Activated T-cell treated with anti-CD3 and anti-CD28 coated beads for 24 hours (primary cell): ENCODE measurements at regions not wholly inside any gene's neighbourhood (a gene's known extent, or its start where the extent isn't known, plus 50 kb on each side); places are given as distances from the start of the nearest gene placed in this dataset.
"Not testable (repeated sequence)": the region's sequence is repeated elsewhere in the genome, so short reads cannot be mapped to it uniquely, and the experiment has no call there.

Experiments used
- DNase-seq: peaks from one replicate; pipeline ENCODE4 v3.0.0-alpha.2; 2020; ENCODE audit warnings: low read depth

DNA sequence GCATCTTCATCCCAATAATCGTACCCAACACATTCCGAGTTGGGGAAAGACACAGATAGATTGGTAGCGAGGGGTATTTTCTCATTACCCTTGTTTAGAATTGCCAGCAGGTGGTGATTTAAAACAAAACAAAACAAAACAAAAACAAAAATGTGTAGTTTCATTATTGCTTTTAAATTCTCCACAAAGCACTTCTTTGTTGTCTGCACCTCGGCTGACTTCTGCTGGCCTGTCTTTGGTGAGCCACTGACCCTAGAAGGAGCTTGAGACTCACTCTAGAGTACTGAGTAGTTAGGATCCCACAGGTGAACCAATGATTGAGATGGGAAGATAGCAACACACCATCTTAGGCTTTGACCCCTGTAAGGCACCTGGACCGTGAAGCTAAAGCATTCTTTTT, 105.4 kb upstream of the BET1 start:
- DNase-seq: no peak

DNA sequence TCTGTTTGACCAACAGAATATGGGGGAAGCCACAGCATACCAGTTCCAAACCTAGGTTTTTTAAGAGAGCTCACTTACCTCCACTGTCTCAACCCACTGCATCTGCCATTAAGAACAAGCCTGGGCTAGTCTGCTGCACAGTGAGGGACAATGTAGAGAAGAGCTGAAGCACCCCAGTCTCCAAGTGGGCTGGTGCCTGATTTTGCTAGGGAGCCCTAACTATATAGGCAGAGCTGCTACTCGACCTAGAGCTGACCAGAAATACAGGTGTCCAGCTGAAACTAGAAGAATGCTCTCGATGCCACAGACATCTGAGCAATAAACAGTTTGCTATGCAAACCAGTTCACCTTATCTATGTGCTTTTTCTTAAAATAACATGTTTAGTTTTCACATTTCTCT, 106.9 kb upstream of the BET1 start:
- no peak for DNase-seq

DNA sequence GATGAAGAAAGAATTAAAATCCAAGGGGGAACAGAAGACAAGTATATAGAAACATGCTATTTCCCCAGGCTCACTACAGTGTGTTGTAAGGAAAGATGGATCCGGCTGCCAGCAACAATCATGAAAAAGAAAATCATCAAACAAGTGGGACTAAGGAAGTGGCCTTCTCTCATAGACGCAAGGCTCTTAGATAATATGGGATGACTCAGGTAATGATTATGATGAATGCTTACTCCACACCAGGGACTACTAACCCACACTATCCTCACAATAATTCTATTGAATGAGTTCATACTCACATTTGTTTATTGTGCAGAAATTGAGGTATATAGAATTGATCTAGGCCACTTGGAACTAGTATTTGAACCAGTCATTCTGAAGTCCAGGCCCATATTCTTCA, 111.2 kb upstream of the BET1 start:
- no peak for DNase-seq

DNA sequence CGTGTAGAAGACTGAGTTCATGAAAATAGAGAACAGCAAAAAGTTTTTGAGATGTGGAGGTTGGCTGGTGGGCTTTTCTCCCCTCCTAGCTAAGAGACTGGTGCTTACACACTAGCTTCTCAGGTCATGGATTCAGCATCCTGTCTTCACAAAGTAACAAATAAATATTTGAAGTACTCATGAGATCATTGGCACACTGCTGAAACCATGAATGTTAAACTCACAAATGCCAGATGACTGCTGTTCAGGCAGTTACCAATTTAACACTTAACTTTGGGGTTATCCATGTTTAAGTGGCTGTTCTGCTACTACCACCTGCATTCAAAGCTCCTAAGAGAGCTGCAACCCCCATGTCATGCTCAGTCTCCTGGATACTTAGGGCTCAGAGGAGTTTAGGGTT, 119.0 kb upstream of the BET1 start:
- DNase-seq: no peak

DNA sequence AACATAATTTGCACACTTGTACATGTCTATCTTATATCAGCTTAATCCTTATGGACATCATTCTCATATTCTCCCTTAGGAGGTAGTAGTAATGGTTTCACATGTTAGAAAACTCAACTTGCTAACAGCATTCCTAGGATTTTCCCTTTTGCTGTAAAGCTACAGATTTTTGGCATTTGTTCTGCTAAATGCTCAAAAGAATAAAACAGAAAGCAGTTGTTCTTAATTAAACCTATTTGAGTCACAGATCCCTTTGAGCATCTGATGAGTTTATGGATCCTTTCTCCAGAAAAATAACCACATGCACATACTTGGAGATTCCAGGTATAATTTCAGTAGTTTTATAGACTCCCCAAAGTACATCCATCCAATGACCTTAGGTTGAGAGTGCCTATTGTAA, 122.9 kb upstream of the BET1 start:
- DNase-seq: no peak

DNA sequence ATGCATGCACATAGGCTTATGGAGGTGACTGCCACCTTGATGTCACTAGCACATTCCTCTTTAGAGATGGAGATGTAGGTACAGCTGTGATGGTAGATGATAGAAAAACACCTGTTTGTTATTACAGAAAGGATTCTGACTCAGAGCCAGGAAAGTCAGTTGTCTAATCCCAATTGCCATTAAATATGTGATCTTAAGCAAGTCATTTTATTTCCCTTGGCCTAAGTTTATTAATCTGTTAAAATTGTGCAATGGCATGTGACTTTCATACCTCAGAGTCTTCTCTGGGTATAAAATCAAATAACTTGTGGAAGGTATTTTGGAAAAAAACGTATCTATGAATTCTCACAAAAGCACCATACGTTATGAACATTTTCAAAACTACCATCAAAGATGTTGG, 123.9 kb upstream of the BET1 start:
- no peak for DNase-seq

DNA sequence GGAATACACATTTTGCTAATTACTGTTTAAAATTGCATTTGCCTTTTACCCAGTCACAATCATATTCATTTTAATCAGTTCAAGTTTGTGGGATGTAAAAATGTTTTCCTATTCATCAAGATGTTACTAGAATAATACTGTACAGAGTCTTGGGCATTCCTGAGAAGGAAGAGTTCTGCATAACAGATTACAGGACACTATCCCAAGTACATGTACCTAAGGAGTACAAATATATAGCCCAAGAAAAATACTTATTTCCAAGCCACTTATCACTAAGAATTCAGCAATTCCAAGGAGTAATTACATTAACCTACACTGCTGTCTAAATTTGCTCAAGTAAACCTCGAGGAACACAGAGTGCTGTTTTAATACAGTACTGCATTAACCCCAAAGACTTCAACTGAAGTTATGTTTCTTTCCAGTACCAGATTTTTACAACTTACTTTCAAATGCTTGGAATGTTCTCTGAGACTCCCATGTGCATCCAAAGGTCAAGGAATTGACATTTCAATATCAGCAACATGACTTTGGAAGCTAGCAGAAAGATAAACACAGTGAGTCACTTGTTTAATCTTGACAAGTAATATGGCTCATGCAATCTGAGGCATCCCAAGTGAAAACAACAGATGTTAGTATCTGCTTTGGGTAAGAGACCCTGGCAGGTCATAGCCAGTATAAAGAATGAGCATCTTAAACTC, 125.4 kb upstream of the BET1 start:
- no peak for DNase-seq

DNA sequence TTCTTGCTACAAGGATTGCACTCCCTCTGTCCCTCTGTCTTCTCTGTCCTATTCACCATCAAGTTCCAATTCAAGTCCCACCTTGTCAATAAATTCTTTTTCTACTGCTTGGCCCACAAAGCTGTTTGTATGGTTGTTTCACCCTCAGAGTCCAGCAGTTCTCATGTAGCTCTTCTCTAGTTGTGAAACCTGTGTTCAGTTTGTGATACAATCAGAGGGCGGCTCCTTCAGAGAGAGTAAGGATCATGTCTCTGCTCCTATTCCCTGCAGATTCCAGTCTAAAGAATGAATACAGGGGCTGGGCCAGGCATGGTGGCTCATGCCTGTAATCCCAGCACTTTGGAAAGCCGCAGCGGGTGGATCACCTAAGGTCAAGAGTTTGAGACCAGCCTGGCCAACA, 126.6 kb upstream of the BET1 start:
- DNase-seq: no peak

DNA sequence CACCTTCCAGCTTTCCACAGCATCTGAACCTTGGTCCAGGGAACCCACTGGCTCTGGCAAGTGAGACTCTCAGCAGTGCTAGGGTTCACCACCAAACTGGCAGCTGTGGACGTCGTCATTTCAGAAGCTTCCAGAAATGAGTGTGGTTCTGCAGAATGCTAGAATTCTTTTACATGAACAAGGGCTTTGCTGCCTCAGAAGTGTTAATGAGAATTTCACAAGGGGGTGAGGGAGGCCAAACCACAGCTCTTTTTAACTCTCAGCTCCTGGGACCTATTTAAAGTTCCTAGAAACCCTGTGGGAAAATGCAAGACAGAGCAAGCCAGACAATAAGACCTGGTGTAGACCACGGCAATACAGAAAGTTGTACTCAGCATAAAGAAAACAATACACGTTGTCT, 129.3 kb upstream of the BET1 start:
- no peak for DNase-seq

DNA sequence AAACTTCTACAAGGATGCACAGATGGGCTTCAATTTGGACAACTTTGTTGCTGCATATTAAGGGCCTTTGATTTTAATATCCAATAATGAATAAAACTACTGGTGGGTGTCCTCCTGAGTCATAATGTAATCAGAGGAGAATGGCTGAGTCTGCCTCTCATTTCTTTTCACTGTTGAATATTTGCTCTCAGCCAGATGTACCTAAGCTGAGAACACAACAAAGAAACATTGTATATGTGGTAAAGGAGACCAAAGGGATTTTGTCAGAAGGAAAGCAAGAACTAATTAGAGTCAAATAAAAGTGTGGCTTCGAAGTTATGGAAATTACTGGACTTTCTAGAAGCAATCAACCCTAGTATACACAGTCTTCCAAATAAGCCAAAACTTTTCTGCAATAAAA, 131.0 kb upstream of the BET1 start:
- DNase-seq: no peak

DNA sequence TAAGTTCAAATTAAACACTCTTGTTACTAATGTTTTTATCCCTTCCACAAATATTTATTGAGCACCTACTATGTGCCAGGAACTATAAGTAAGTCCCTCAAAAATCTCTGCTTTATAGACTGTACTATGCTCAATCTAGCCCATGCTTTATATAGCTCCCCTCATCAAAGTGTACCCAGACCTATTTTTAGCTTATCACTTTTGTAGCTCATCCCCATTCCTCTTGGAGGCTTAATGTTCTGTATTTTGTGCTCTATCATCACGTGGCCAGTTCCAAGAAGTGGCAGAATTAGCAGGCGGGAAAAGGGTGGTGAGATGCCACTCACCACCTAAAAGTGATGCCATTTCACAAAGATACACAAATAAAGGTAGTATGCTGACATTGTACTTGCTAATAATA, 138.1 kb upstream of the BET1 start:
- DNase-seq: no peak

DNA sequence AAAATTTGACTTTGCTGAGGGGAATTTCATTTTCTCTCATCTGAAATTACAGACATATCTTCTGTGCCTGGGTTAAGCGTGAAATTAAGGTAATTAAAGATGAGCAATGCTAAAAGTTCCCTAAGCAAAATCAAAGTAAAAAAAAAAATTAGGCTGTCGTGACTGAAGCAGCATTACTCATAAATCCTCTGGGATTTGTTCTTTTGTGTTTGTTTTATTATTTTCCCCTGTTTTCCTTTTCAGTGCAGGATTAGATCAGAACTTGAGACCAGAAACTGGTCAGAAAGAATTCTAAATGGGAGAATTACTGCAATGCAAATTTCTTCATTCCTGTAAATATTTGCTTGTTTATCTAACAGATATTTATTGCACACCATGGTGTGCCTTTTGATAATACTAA, 141.4 kb upstream of the BET1 start:
- no peak for DNase-seq

DNA sequence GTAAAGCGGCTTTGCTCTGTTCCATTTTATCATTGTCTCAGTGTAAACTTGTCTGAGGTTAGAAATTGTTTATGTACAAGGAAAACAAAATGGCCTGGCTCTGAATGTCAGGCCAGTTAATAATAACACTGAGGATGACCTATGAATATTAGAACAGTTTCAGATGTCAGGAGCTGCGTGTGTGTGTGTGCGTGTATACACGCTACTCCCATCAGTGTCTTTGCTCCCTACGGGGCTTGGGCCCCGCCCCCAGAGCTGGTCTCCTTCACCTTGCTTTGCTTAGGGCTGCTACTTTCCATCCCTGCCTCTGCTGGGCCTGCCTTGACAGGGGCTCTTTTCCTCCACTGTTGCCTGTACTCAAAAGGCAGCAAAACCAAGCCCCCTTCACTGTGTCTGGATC, 142.3 kb upstream of the BET1 start:
- DNase-seq: no peak

DNA sequence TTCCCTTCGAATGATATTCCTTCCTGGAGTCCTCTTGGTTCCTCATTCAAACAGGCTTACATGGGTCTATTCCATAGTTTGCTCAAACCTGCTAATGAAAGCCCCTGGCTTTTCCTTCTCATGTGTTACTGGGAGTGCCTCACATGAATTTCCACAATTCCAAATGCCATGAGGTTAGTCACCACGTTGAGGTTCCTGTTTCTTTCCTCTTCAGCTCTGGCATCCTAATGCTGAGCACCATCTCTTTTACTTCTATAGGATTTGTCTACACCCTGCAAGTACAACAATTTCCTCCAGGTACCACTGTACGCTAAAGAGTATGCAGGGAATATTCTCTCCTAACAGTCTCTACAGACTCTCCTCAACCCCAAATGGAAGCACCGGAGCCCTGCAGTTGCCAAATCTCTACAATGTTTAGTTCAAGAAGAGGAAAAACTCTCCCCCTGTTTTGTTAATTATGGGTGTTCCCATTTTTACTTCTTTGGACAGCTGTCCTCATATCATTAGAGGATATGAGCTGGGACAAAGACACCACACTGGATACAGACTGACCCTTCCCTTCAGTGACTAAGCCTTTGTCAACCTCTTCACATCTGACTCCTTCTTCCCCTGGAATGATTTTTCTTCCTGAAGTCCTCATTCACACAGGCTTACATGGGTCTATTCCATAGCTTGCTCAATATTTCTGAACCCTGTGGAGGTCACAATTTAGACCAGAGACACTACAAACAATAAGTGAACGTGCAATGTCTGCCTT, 145.8 kb upstream of the BET1 start:
- no peak for DNase-seq

DNA sequence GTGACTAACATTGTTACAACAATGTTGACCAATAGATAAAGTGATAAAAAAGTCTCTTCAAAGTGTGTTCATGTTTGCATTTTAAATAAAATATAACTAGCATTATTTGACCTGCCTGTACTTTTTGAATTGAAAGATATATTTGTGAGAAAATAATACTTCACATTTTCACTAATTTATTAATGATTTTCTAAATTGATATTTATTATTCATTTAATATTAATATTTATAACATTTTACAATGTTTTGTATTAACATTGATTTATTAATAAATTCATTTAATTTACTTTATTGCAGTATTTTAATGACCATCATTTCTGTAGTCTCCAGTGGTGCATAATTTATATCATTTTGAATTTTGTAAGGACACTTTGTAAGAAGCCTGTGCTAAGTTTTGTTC, 150.0 kb upstream of the BET1 start:
- DNase-seq: no peak

DNA sequence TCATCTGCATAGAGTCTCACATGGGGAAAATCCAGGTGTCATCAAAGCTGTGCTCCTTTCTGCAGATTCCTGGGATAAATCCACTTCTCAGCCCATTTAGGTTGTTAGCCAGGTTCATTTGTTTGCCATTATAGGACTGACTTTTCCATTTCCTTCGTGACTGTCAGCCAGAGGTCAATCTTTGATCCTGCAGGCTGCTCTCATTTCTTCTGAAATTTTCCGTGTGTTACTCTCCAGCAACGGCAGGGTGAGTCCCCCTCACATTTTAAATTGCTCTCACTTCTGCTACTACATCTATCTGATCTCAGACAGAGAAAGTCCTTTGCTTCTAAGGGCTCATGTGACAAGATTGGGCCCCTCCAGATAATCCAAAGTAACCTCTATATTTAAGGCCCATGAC, 150.7 kb upstream of the BET1 start:
- DNase-seq: no peak

DNA sequence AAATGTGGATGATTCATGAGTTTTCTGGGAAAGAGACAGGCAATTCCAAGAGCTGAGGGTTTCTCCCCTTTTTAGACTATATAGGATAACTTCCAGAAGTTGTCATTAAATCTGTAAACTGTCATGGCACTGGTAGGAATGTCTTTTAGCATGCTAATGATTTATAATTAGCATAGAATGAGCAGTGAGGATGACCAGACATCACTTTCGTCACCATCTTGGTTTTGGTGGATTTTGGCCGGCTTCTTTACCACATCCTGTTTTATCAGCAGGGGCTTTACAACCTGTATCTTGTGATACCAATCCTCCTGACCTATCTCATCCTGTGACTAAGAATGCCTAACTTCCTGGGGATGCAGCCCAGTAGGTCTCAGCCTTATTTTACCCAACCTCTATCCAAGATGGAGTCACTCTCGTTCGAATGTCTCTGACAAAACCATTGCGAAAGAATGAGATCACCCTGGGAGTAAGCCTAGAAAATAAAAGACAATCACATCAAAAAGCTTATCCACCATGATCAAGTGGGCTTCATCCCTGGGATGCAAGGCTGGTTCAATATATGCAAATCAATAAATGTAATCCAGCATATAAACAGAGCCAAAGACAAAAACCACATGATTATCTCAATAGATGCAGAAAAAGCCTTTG, 153.6 kb upstream of the BET1 start:
- DNase-seq: not testable (repeated sequence)

DNA sequence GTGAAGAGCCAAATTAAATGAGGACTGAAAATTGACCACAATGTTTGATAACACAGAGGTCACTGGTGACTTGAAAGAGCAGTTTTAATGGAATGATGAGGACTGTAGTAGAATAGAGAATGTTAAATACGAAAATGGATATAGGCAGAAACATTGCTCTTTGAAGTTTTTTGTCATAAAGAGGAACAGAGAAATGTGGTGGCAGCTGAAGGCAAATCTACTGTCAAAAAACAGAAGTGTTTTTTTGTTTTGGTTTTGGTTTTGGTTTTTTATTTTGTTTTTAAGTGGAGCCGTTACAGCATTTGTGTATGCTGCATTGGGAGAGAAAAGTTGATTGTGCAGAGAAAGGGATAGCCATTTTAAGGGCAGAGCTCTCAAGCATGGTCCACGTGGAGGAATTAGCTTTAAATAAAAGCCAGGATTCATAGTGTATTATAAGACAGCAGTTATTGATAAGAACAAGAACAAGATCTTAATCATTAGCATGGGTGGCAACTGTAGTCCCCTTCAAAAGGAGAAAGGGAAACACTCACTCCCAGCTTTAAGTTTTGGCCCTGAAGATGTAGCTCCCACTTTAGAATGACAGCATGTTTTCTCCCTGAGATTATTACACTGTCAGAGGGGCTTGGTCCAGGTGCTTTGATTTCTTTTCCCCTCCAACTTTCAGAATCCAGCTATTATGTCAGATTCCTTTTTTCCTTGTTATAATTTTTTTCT, 156.7 kb upstream of the BET1 start:
- no peak for DNase-seq

DNA sequence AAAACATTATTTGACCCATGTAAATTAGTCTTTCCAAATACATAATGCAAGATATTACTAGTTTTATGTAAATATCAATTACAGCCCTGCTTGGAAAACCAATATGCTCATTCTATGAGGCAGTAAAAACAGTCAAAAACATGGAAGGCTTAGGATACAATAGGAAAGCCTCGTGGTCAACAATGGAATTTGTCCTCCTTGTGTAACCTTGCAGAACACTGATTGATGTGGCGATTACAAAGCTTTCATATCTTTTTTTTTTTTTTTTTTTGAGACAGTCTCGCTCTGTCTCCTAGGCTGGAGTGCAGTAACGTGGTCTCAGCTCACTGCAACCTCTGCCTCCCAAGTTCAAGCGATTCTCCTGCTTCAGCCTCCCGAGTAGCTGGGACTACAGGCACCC, 157.3 kb upstream of the BET1 start:
- DNase-seq: no peak

DNA sequence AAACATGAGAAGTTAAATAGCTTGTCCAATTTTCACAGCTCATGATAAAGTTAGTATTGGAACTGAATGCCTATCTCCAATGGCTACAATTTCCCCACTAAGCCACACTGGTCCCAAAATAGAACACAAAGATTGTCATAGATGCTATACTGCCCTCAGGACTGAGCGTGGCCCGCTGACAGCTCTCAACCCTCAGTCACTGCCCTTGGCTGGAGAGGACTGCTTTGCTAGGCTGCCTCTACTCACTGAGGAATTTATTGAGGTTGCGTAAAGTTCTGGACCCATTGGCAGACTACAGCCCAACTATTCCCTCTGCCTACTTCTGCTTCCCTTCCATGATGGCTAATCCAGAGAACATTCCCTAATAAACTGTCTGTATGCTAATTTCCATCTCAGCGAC, 165.5 kb upstream of the BET1 start:
- no peak for DNase-seq

DNA sequence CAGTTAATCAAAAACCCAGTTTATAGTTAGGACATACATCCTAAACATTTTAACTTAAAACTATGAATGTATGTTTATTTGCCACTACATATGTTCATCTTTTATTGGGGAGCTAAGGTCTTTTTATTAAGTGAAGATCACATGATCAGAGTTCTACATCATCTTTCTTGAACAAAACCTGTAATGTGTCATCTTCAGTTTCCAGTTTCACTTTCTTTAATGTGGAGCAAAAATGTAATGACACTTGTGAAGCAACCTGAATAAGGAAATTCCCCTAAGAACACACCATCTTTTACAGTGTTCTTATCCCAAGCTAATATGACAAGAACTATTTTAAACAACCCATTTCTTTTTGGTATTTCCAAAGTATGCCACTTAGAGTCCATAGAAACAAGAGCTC, 166.7 kb upstream of the BET1 start:
- no peak for DNase-seq

DNA sequence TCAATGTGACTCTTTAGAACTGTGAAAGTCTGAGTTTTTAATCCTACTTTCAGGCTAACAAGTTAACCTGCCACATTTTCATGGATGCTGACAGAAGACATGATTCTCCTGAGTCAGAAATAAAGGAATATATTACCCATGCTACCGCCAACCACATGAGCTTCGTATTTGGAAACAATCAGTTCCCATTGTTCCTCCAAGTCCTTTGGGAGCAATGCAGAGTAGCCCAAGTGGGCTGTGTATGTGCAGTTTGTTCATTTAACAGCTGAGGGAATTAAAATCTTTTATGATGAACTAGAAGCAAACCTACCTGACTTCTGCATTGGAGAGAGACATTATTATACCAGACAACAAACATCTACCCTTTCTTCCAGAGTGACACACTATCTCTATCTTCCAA, 169.3 kb upstream of the BET1 start:
- DNase-seq: no peak

DNA sequence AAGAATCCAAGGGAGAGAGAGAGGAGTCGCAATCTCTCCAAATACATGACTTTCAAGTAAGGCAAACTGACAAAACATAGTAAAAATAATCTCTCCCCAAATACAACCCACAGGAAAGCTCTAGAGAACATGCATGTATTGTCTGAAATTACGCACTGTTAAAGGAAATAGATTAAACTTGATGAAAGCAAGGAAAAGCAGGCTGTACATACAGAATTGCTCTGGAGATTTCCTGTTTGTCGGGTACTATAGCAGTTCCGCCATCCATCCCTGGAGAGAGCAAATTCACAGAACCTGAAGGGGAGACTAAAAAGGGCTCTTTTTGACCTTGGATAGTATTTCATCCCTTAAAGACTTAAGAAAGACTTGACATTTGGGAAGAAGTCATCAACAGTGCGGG, 170.2 kb upstream of the BET1 start:
- DNase-seq: no peak
